ENCODE measurements at regions not wholly inside any gene's neighbourhood (a gene's known extent, or its start where the extent isn't known, plus 50 kb on each side); places are given as distances from the start of the nearest gene placed in this dataset.

DNA sequence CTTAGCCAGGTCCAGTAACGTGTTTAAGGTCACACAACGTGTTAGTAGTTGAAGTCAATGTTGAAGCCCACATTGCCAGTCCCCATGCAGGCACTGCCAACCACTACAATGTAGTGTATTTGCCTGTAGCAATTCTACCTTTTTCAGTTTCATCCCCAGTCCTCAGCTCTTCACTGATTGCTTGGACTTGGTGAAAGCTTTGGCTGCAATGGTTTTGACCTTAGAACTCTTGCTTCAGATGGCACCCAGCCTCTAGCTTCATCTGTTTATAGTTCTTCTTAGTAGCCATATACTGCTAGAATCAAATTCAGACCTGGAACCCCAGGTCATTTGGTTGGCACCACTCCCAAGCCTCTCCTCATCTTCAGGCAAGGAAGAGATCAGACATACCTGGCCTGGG is 345.4 kb upstream of the SEMA6D start:
- no peak overlapping the region for H2BK5ac ChIP-seq (ENCODE audit: low read depth, low read length)
- no peak for DNase-seq (ENCODE audit: low read depth in 1 of 2, low spot score in 2 of 2)
- H2AK5ac ChIP-seq (ENCODE audit: low read depth, low read length), result no peak overlapping the region
- no peaks in the 10 kb centered on the region for H3K36me3 ChIP-seq (ENCODE audit: control insufficient read depth in 2 of 4, insufficient read depth in 4 of 4, low read length in 3 of 4)
- H4K8ac ChIP-seq (ENCODE audit: extremely low read depth, insufficient read depth, low read length), result no peak overlapping the region
- H3K18ac ChIP-seq (ENCODE audit: extremely low read depth, low read length), result no peak overlapping the region
- ChIA-PET POLR2A (ENCODE audit: partially characterized antibody) (no interaction called here), CTCF (ENCODE audit: partially characterized antibody) (interaction anchor here (0.8 to 4.6 kb wide), 5 partner anchors 8 to 344 kb away, joined by 3 to 23 read pairs (median 5); no protein-coding TSS in a partner anchor)
- H3K56ac ChIP-seq (replicated peaks; ENCODE audit: insufficient read length, low read depth, low read length), result no peak overlapping the region
- no peak overlapping the region for H3K27ac ChIP-seq (ENCODE audit: low read depth, low read length)
- H4K91ac ChIP-seq (replicated peaks; ENCODE audit: insufficient read length, low read length), result no peak overlapping the region
- TF ChIP-seq, protein P1, sequence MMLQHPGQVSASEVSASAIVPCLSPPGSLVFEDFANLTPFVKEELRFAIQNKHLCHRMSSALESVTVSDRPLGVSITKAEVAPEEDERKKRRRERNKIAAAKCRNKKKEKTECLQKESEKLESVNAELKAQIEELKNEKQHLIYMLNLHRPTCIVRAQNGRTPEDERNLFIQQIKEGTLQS (IDR thresholded peaks at IDR 0.05; ENCODE audit: insufficient read depth, low read depth, low read length), result no peak
- no peak for TF ChIP-seq SIN3A (conservative IDR thresholded peaks at IDR 0.05 in 1 of 2, IDR thresholded peaks at IDR 0.05 in 1 of 2; ENCODE audit: low read depth in 1 of 2, low read length in 2 of 2)
- TF ChIP-seq HDAC6 (IDR thresholded peaks at IDR 0.05; ENCODE audit: low read depth, low read length), result no peak
- no peak for TF ChIP-seq EP300 (IDR thresholded peaks at IDR 0.05; ENCODE audit: borderline replicate concordance in 1 of 2, low read depth in 2 of 2, low read length in 2 of 2)
- no peak for TF ChIP-seq KDM4A (IDR thresholded peaks at IDR 0.05; ENCODE audit: low read depth, low read length, severe bottlenecking)
- no peak for TF ChIP-seq BCL11A (IDR thresholded peaks at IDR 0.05; ENCODE audit: low read depth in 2 of 2, low read length in 2 of 2)
- no peak overlapping the region for H3K4me2 ChIP-seq (ENCODE audit: insufficient read depth in 1 of 2, low read depth in 2 of 2, low read length in 2 of 2)
- WGBS, 2 experiments (ENCODE audit: extremely low coverage in 1 of 2, insufficient coverage in 1 of 2, insufficient read length in 1 of 2, insufficient replicate concordance in 2 of 2, low coverage in 1 of 2, low lambda C conversion rate in 2 of 2, missing lambda C conversion rate in 1 of 2), result 90% methylated on average over 2 of the region's 2 CpGs; no CpG with 5 or more reads in 1 of the 2 experiments
- no peak overlapping the region for H4K5ac ChIP-seq (ENCODE audit: insufficient read length, low read depth, low read length)
- H2BK20ac ChIP-seq (ENCODE audit: low read length), result no peak overlapping the region
- H3K27me3 ChIP-seq (replicated peaks in 1 of 4; ENCODE audit: control insufficient read depth in 3 of 4, extremely low read depth in 1 of 4, insufficient read depth in 3 of 4, low read length in 3 of 4), result no peaks in the 10 kb centered on the region
- no peak overlapping the region for H2BK120ac ChIP-seq (replicated peaks; ENCODE audit: low read depth, low read length)
- H3K9ac ChIP-seq (replicated peaks in 1 of 4; ENCODE audit: extremely low read depth in 1 of 4, low read depth in 3 of 4, low read length in 3 of 4), result no peak overlapping the region
- no peak overlapping the region for H3K4ac ChIP-seq (replicated peaks; ENCODE audit: insufficient read length, low read depth, low read length)
- H3K79me2 ChIP-seq (ENCODE audit: control insufficient read depth in 1 of 2, insufficient read depth in 2 of 2, low read length in 2 of 2), result no peaks in the 10 kb centered on the region
- H3K4me1 ChIP-seq (replicated peaks in 1 of 4; ENCODE audit: control insufficient read depth in 3 of 4, insufficient read depth in 4 of 4, low read length in 3 of 4), result no peaks in the 10 kb centered on the region
- no peak overlapping the region for H3K14ac ChIP-seq (ENCODE audit: insufficient read length)
- H3K23me2 ChIP-seq (ENCODE audit: low read depth, low read length), result no peaks in the 10 kb centered on the region
- no peak overlapping the region for H3K23ac ChIP-seq (ENCODE audit: insufficient read length)
- no peak overlapping the region for H3K4me3 ChIP-seq (ENCODE audit: extremely low read depth in 1 of 4, insufficient read depth in 2 of 4, low read depth in 3 of 4, low read length in 4 of 4)
- FAIRE-seq, result no peak
- H4K20me1 ChIP-seq (replicated peaks in 1 of 2; ENCODE audit: control insufficient read depth in 1 of 2, insufficient read depth in 2 of 2, low read length in 2 of 2), result no peaks in the 10 kb centered on the region
- H3K9me3 ChIP-seq (ENCODE audit: insufficient read depth in 2 of 2, low read depth in 1 of 2, low read length in 1 of 2), result no peaks in the 10 kb centered on the region
- no peaks in the 10 kb centered on the region for H3K79me1 ChIP-seq (ENCODE audit: low read depth, low read length)
- no peak overlapping the region for H2BK15ac ChIP-seq (ENCODE audit: low read length)
- no peak overlapping the region for H2AFZ ChIP-seq (ENCODE audit: low read length)
- no peak overlapping the region for H2BK12ac ChIP-seq (ENCODE audit: low read depth, low read length)

Data from H1 (cell line).